Limb (tissue), 2 donors: ENCODE measurements at regions not wholly inside any gene's neighbourhood (a gene's known extent, or its start where the extent isn't known, plus 50 kb on each side); places are given as distances from the start of the nearest gene placed in this dataset.
A peak's percentile ranks its signal among the peaks of the same experiment; 100 is the strongest.

Source experiments
- DNase-seq, 2 donors: peaks; one replicate each; pipeline ENCODE4 v3.0.0-alpha.2; 2016; ENCODE audit errors: extremely low spot score in 2 of 2

- DNase-seq: no peak
Measured at GRCh38 chr20:48407710-48408109, 420.1 kb downstream of the PREX1 start.

GRCh38 chr20:48406912-48407340, 420.9 kb downstream of the PREX1 start:
- DNase-seq: no peak

GRCh38 chr20:48406498-48406897, 421.3 kb downstream of the PREX1 start:
- DNase-seq: no peak

GRCh38 chr20:48405909-48406308, 421.9 kb downstream of the PREX1 start:
- DNase-seq: no peak

- DNase-seq: no peak
Measured at GRCh38 chr20:48404598-48404997, 423.2 kb downstream of the PREX1 start.

- DNase-seq: no peak
Measured at GRCh38 chr20:48403167-48403761, 424.5 kb downstream of the PREX1 start.

- DNase-seq: no peak
Measured at GRCh38 chr20:48401359-48401758, 426.4 kb downstream of the PREX1 start.

- no peak for DNase-seq
Measured at GRCh38 chr20:48400009-48400408, 427.8 kb downstream of the PREX1 start.

- DNase-seq: peak; percentile 17 to 59
Measured at GRCh38 chr20:48398506-48399449, 429.0 kb downstream of the PREX1 start.

GRCh38 chr20:48396981-48397861, 430.6 kb downstream of the PREX1 start:
- peak; percentile 67 for DNase-seq

- no peak for DNase-seq
Measured at GRCh38 chr20:48395816-48396546, 431.8 kb downstream of the PREX1 start.

- no peak for DNase-seq
Measured at GRCh38 chr20:48394415-48395081, 433.3 kb downstream of the PREX1 start.

GRCh38 chr20:48393737-48394314, 434.0 kb downstream of the PREX1 start:
- no peak for DNase-seq

- no peak for DNase-seq
Measured at GRCh38 chr20:48393311-48393685, 434.5 kb downstream of the PREX1 start.

- DNase-seq: no peak
Measured at GRCh38 chr20:48392407-48393310, 435.1 kb downstream of the PREX1 start.

- DNase-seq: no peak
Measured at GRCh38 chr20:48390981-48391380, 436.8 kb downstream of the PREX1 start.

GRCh38 chr20:48387675-48388074, 440.1 kb downstream of the PREX1 start:
- DNase-seq: no peak

- DNase-seq: peak in 1 of 2 donors; percentile 18
Measured at GRCh38 chr20:48385527-48385926, 442.3 kb downstream of the PREX1 start.

GRCh38 chr20:48385114-48385513, 442.7 kb downstream of the PREX1 start:
- peak in 1 of 2 donors; percentile 27 for DNase-seq
